Keratinocyte (primary cell): ENCODE measurements at regions not wholly inside any gene's neighbourhood (a gene's known extent, or its start where the extent isn't known, plus 50 kb on each side); places are given as distances from the start of the nearest gene placed in this dataset.

Experiments used
- DNase-seq: peaks from one replicate; pipeline ENCODE4 v3.0.0-alpha.2; 2011; ENCODE audit warnings: low read depth, missing footprints, low spot score
- FAIRE-seq: peaks from 2 replicates; lab custom pipeline; 2011; peaks lifted over from hg19 to GRCh38; lab: Jason Lieb, UNC
- H2AFZ ChIP-seq: 2 replicates; pipeline ENCODE4 v1.6.0; 2012; ENCODE audit warnings: low read length, control low read depth, inconsistent platforms; ENCODE audit not compliant: control insufficient read depth
- H3K27ac ChIP-seq: 2 replicates; pipeline ENCODE4 v1.5.1; 2011; ENCODE audit warnings: low read length; ENCODE audit not compliant: control insufficient read depth, insufficient read depth
- H3K27me3 ChIP-seq: 3 replicates; pipeline ENCODE4 v1.6.0; 2011; ENCODE audit warnings: low read length; ENCODE audit not compliant: control insufficient read depth, insufficient read depth; ENCODE audit errors: extremely low read depth
- H3K36me3 ChIP-seq, 2 experiments: 2 replicates in 1 of 2; 3 replicates in 1 of 2; pipeline ENCODE4 v1.5.1; 2011; ENCODE audit warnings: low read length in 2 of 2, mild to moderate bottlenecking in 1 of 2; ENCODE audit not compliant: control insufficient read depth in 2 of 2, insufficient read depth in 2 of 2; ENCODE audit errors: extremely low read depth in 1 of 2
- H3K4me1 ChIP-seq: 3 replicates; pipeline ENCODE4 v1.5.1; 2011; ENCODE audit warnings: low read length; ENCODE audit not compliant: control insufficient read depth, insufficient read depth; ENCODE audit errors: extremely low read depth
- H3K4me2 ChIP-seq: 3 replicates; pipeline ENCODE4 v1.6.0; 2011; ENCODE audit warnings: low read depth, low read length; ENCODE audit not compliant: control insufficient read depth, insufficient read depth; ENCODE audit errors: extremely low read depth
- H3K4me3 ChIP-seq, 3 experiments: fragments of 200-600 bp in 1 of 3; sonication (generic) in 1 of 3; 2 replicates in 2 of 3; 3 replicates in 1 of 3; pipeline ENCODE4 v1.5.1; 2011 to 2016; ENCODE audit warnings: low read length in 3 of 3, mild to moderate bottlenecking in 3 of 3, control low read depth in 2 of 3, inconsistent platforms in 1 of 3, low read depth in 1 of 3, mixed read lengths in 1 of 3, mixed run types in 1 of 3, moderate library complexity in 1 of 3; ENCODE audit not compliant: control insufficient read depth in 2 of 3, insufficient read depth in 2 of 3; ENCODE audit errors: extremely low read depth in 1 of 3
- H3K79me2 ChIP-seq: 2 replicates; pipeline ENCODE4 v1.6.0; 2012; ENCODE audit warnings: low read length; ENCODE audit not compliant: control insufficient read depth, insufficient read depth
- H3K9ac ChIP-seq: 3 replicates; pipeline ENCODE4 v1.6.0; 2011; ENCODE audit warnings: low read length; ENCODE audit not compliant: control insufficient read depth, insufficient read depth; ENCODE audit errors: extremely low read depth
- H3K9me1 ChIP-seq: 3 replicates; pipeline ENCODE4 v1.6.0; 2011; ENCODE audit warnings: low read length; ENCODE audit not compliant: control insufficient read depth, insufficient read depth; ENCODE audit errors: extremely low read depth
- H3K9me3 ChIP-seq: 2 replicates; pipeline ENCODE4 v1.5.1; 2012; ENCODE audit warnings: low read depth, low read length; ENCODE audit not compliant: control insufficient read depth
- H4K20me1 ChIP-seq: 3 replicates; pipeline ENCODE4 v1.6.0; 2011; ENCODE audit warnings: low read length; ENCODE audit not compliant: control insufficient read depth, insufficient read depth; ENCODE audit errors: extremely low read depth
- EZH2 ChIP-seq: IDR thresholded peaks from one replicate; pipeline ENCODE4 v1.6.1; 2012; ENCODE audit warnings: inconsistent platforms, mild to moderate bottlenecking, low read length, moderate library complexity
- dilution Hi-C: fragments of 300-500 bp; cut with MboI; formaldehyde crosslinking; loops from one replicate; pipeline ENCODE4 v1.7.0; 2020; ENCODE audit warnings: low sequenced_read_pairs; ENCODE audit not compliant: extremely low pct_ligation_motif_present
- TF ChIP-seq, protein P1 (sequence below), 3 experiments: IDR thresholded peaks in 1 of 3; conservative IDR thresholded peaks in 1 of 3; optimal IDR thresholded peaks in 1 of 3; 2 replicates in 2 of 3; 3 replicates in 1 of 3; pipeline versions ENCODE3 to v1.5.1; 2011; ENCODE audit warnings: low read length in 3 of 3, mild to moderate bottlenecking in 3 of 3, moderate library complexity in 2 of 3, control low read depth in 1 of 3, inconsistent platforms in 1 of 3; ENCODE audit not compliant: insufficient read depth in 2 of 3; ENCODE audit errors: extremely low read depth in 1 of 3

GRCh38 chr13:81609335-81609734 is 1268.4 kb upstream of the SPRY2 start:
- no peak for DNase-seq
- Histone ChIP-seq H3K4me1 (no peaks in the 10 kb centered on the region), H3K9me3 (no peaks in the 10 kb centered on the region), H3K79me2 (no peaks in the 10 kb centered on the region), H3K4me3 (no peak overlapping the region), H2AFZ (no peak overlapping the region), H3K36me3 (no peaks in the 10 kb centered on the region), H3K9me1 (no peaks in the 10 kb centered on the region), H3K27me3 (no peaks in the 10 kb centered on the region), H3K4me2 (no peak overlapping the region), H4K20me1 (no peaks in the 10 kb centered on the region), H3K9ac (no peak overlapping the region), H3K27ac (no peak overlapping the region)
- TF ChIP-seq EZH2: no peak
- TF ChIP-seq, protein P1, sequence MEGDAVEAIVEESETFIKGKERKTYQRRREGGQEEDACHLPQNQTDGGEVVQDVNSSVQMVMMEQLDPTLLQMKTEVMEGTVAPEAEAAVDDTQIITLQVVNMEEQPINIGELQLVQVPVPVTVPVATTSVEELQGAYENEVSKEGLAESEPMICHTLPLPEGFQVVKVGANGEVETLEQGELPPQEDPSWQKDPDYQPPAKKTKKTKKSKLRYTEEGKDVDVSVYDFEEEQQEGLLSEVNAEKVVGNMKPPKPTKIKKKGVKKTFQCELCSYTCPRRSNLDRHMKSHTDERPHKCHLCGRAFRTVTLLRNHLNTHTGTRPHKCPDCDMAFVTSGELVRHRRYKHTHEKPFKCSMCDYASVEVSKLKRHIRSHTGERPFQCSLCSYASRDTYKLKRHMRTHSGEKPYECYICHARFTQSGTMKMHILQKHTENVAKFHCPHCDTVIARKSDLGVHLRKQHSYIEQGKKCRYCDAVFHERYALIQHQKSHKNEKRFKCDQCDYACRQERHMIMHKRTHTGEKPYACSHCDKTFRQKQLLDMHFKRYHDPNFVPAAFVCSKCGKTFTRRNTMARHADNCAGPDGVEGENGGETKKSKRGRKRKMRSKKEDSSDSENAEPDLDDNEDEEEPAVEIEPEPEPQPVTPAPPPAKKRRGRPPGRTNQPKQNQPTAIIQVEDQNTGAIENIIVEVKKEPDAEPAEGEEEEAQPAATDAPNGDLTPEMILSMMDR (optimal IDR thresholded peaks at IDR 0.05 in 1 of 3, IDR thresholded peaks at IDR 0.05 in 1 of 3, conservative IDR thresholded peaks at IDR 0.05 in 1 of 3; ENCODE audit: extremely low read depth in 1 of 3, insufficient read depth in 2 of 3, low read length in 3 of 3): no peak
- dilution Hi-C loops: no loop called here
- FAIRE-seq: no peak

DNA sequence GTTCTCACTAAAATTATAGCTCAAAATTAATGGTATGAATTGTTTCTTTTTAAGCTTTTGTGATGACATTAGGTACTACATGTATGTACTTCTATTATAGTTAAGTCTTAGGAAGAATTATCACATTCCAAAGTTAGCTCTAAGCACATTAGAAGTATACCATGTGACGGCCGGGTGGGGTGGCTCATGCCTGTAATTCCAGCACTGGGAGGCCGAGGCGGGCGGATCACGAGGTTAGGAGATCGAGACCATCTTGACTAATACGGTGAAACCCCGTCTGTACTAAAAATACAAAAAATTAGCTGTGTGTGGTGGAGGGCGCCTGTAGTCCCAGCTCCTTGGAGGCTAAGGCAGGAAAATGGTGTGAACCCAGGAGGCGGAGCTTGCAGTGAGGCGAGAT is 1265.1 kb upstream of the SPRY2 start:
- H2AFZ ChIP-seq: no peak overlapping the region
- H3K27ac ChIP-seq: no peak overlapping the region
- no peak overlapping the region for H3K4me2 ChIP-seq
- no peak for TF ChIP-seq EZH2
- TF ChIP-seq, protein P1 (optimal IDR thresholded peaks at IDR 0.05 in 1 of 3, IDR thresholded peaks at IDR 0.05 in 1 of 3, conservative IDR thresholded peaks at IDR 0.05 in 1 of 3; ENCODE audit: extremely low read depth in 1 of 3, insufficient read depth in 2 of 3, low read length in 3 of 3): no peak
- H3K27me3 ChIP-seq: no peaks in the 10 kb centered on the region
- H3K9me3 ChIP-seq: no peaks in the 10 kb centered on the region
- FAIRE-seq: no peak
- no peak overlapping the region for H3K9ac ChIP-seq
- no peak overlapping the region for H3K4me3 ChIP-seq
- dilution Hi-C loops: no loop called here
- no peaks in the 10 kb centered on the region for H3K36me3 ChIP-seq
- H3K79me2 ChIP-seq: no peaks in the 10 kb centered on the region
- H4K20me1 ChIP-seq: no peaks in the 10 kb centered on the region
- no peaks in the 10 kb centered on the region for H3K9me1 ChIP-seq
- no peaks in the 10 kb centered on the region for H3K4me1 ChIP-seq
- DNase-seq: no peak
